Activated gamma-delta T cell treated with anti-CD3 and anti-CD28 coated beads, Interleukin-2, amount 50 U/mL, for 16 hours (primary cell): ENCODE measurements at regions not wholly inside any gene's neighbourhood (a gene's known extent, or its start where the extent isn't known, plus 50 kb on each side); places are given as distances from the start of the nearest gene placed in this dataset.

Experiments
- DNase-seq: peaks from one replicate; pipeline ENCODE4 v3.0.0-alpha.2; 2020; ENCODE audit warnings: low read depth

GRCh38 chr14:34039428-34040047 lies 88.7 kb upstream of the EGLN3 start:
- DNase-seq: no peak

GRCh38 chr14:34038358-34039057 lies 87.6 kb upstream of the EGLN3 start:
- DNase-seq: no peak

- no peak for DNase-seq
Measured at GRCh38 chr14:34036319-34036766, 85.5 kb upstream of the EGLN3 start.

GRCh38 chr14:34035934-34036250 lies 85.0 kb upstream of the EGLN3 start:
- DNase-seq: no peak

- no peak for DNase-seq
Measured at GRCh38 chr14:34035177-34035933, 84.5 kb upstream of the EGLN3 start.

GRCh38 chr14:34034447-34035176 lies 83.7 kb upstream of the EGLN3 start:
- no peak for DNase-seq

GRCh38 chr14:34032720-34033119 lies 81.8 kb upstream of the EGLN3 start:
- no peak for DNase-seq

GRCh38 chr14:34030864-34031263 lies 80.0 kb upstream of the EGLN3 start:
- no peak for DNase-seq

- DNase-seq: no peak
Measured at GRCh38 chr14:34029921-34030334, 79.1 kb upstream of the EGLN3 start.

GRCh38 chr14:34027990-34028495 lies 77.2 kb upstream of the EGLN3 start:
- DNase-seq: no peak

- no peak for DNase-seq
Measured at GRCh38 chr14:34027130-34027989, 76.5 kb upstream of the EGLN3 start.

- DNase-seq: no peak
Measured at GRCh38 chr14:34025325-34026017, 74.6 kb upstream of the EGLN3 start.

- no peak for DNase-seq
Measured at GRCh38 chr14:34024768-34025144, 73.9 kb upstream of the EGLN3 start.

- DNase-seq: no peak
Measured at GRCh38 chr14:34023824-34024767, 73.2 kb upstream of the EGLN3 start.

GRCh38 chr14:34021096-34021495 lies 70.2 kb upstream of the EGLN3 start:
- DNase-seq: no peak

GRCh38 chr14:34020014-34020413 lies 69.1 kb upstream of the EGLN3 start:
- no peak for DNase-seq

- no peak for DNase-seq
Measured at GRCh38 chr14:34018564-34019244, 67.8 kb upstream of the EGLN3 start.

- no peak for DNase-seq
Measured at GRCh38 chr14:34018125-34018524, 67.3 kb upstream of the EGLN3 start.

- DNase-seq: no peak
Measured at GRCh38 chr14:34015383-34015782, 64.5 kb upstream of the EGLN3 start.
